GM19372 (cell line): ENCODE measurements at regions not wholly inside any gene's neighbourhood (a gene's known extent, or its start where the extent isn't known, plus 50 kb on each side); places are given as distances from the start of the nearest gene placed in this dataset.

Experiments
- ATAC-seq: cut with Tn5 transposase; IDR thresholded peaks from one replicate; pipeline ENCODE4 v1.9.1; 2021; ENCODE audit warnings: mild to moderate bottlenecking, low read depth, moderate library complexity; ENCODE audit not compliant: unreplicated experiment

DNA sequence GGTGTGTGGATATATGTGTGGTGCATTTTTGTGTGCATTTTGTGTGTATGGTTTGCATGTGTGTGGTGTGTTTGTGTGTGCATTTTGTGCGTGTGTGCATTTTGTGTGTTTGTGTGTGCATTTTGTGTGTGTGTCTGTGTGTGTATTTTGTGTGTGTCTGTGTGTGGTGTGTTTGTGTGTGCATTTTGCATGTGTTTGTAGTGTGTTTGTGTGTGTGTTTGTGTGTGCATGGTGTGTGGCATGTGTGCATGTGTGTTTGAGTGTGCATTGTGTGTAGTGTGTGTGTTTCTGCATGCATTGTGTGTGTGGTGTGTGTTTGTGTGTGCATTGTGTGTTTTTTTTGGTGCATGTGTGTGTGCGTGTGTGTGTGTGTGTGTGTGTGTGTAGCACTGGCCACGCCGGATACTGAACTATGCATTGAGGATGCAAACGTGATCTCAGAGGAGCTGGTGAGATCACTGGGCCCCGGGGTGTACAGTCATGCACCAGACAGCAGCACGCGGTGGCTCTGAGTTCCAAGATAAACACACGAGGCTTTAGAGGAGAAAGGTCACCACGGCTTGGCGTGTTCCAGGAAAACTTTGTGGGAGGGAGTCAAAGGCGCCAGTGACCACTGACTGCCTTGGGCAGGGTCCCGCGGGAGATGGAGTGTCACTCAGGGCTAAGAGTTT is 106.6 kb upstream of the SHH start:
- ATAC-seq: no peak

DNA sequence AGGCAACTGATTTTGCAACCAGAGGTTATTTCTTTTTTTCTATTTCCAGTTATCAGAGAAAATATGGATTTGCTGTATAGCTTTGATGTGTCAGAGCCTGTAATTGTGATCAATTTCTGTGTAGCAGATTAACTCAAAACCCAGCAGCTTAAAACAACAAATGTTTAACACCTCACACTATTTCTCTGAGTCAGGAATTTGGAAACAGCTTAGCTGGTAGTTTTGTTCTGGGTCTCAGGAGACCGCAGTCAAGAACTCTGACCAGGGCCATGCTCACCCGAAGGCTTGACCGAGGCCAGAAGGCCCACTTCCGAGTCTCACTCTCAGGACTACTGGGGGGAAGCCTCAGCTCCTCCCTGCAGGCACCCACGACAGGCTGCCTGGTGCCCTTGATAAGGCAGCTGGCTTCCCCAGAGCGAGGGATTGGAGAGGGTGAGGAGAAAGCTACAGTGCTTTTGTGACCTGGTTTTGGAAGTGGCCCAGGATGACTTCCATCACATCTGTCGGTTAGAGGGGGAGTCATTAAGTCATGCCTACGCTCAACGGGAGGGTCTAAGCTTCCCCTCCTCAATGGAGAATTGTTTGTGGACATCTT is 105.7 kb upstream of the SHH start:
- ATAC-seq: no peak

DNA sequence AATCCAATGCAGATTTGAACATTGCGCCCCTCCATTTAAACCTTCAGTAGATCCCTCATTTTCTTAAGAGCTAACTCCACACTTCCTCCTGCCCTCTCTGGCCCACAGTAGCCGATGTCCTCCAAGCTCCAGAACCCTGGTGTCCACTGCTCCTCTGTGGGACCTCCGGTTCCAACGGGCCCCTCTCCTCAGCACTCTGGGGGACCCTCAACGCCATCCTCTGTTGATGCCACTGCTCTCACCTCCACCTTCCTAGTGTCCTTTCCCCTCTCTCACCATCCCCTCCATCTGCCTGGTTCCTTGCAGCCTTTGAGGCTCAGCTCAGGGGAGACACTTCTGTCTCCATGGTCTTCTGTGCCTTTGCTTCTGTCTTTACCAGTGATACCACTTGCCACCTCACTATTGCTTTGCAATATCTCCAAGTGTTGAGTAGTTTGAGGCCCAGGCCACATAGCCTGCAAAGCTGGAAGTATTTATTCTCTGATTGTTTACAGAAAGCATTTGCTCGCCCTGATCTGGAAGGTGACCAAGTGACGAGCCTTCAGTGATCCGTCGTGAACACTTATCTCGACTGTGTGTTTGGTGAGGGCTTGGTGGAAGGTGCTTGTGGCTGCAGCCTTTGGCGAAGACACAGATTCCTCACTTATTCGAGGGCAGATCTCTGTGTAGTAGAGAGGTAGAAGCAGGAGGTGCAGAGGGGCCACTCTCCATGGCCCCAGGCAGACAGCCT is 104.8 kb upstream of the SHH start:
- no peak for ATAC-seq

DNA sequence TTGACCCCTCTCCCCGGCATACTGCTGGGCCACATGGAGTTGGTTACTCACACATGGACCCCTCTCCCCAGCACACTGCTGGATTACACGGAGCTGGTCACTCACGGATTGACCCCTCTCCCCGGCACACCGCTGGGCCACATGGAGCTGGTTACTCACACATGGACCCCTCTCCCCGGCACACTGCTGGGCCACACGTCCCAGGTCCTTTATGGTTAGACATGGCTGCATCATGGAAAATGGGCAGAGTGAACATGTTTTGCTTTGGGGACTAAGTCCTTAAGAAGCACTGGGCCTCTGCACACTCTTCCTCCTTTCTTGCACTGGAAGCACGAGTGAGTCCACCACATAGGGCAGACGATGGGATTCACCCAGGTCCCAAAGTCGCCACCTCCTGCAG is 102.1 kb upstream of the SHH start:
- no peak for ATAC-seq

DNA sequence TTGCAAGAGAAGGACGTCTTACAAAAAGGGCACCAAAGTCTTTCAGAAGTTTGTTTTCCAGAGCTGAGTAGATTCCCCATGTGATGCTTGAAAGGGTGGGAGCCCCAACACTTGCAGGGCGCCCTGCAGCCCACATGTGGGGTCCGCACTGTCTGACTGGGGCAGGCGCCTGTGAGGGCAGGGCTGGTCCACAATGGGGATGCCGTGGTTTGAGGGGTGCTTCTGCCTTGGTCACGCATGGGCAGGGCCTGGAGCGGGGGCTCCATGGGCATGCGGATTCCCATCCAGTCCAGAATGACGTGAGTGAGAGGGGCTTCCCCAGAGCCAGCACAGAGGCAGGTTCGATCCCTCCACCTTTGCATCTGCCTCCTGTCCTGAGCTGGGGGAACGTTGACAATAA is 101.5 kb upstream of the SHH start:
- no peak for ATAC-seq

DNA sequence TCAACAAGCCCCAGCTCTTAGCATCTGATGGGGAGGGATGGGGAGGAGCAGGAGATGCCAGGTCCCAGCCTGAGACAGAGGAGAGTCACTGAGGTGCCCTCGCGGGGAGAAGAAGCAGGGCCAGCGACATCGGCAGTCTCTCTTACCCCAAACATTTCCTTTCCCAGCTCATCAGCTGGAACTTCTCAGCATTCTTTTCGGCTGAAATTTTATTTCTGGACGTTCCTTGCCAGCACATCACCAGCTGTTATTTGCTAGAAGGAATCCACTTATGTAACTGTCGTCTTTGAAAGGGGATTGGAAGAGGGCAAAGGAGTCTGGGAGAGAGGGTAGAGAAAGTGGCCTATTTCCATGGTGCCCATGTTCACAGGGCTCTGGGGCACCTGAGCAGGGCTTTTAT is 101.0 kb upstream of the SHH start:
- no peak for ATAC-seq

GRCh38 chr7:155911471-155912105 is 99.3 kb upstream of the SHH start:
- ATAC-seq: no peak

GRCh38 chr7:155908385-155908784 is 96.1 kb upstream of the SHH start:
- no peak for ATAC-seq

DNA sequence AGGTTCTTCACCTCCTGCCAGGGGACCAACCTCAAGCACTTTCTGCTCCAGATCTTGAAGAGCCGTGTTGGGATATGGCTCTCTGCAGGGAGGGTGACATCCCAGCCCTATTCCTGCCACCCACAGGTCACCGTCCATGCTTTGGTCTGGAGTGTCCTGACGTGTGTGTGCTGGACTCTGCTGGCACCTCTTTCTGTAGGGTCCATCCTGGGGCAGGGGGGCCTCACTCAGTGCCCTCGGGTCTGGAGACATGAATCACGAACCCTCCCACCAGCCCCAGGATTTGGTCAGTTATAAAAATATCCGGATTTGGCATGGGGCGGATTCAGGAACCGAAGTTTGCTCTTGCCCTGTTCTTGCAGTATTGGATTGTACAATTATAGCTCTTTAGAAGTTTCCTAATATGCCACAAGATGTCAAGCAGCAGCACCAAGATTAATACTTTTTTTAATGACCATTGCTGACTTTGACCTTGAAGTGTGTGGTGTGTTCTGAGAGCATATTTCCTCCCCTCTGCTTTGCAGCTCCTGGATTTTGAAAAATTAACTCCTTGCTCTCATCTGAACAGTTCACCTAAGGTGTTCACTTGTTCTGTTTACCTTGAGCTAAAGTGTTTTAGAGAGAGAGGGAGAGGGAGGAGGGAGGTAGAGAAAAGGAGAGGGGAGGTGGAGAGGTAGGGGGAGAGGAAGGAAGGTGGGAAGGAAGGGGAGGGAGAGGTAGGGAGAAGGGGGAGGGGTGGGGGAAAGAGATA is 95.4 kb upstream of the SHH start:
- no peak for ATAC-seq

DNA sequence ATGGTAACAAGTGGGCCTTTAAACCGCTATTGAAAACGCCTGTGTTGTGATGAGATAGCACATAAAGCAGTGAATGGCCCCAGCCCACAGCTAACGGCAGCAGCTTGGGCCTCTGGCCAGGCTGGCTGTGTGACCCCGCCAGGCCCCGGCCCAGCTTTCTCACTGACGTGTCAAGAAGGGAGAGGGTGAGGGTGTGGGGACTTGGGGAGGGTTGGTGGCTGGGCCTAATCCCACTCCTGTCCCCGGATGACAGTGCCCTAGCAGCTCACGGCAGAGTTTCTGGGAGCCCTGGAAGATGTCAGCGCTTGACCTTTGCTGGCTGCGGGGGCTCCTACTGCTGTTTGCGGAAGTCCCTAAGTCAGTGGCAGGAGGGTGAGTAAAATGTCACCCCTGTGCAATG is 88.9 kb upstream of the SHH start:
- ATAC-seq: no peak

DNA sequence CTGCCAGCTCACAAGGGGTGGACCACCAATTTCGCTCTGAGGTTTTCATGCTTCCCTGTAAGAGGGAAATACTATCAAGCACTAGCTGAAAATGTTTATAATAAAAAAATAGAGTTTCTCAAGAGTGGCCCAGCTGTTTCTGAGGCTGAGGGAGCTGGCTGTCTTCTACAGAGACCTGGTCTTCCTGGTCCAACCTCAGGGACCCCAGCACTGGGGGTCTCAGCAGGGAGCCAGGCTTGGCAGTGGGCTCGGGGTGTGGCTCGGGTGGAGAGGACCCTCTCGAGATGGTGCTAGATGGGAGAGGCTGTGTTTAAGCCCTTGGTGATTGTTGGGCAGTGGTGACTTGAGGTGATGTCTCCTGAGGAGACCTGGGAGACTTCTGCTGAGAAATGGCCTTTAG is 87.3 kb upstream of the SHH start:
- no peak for ATAC-seq

DNA sequence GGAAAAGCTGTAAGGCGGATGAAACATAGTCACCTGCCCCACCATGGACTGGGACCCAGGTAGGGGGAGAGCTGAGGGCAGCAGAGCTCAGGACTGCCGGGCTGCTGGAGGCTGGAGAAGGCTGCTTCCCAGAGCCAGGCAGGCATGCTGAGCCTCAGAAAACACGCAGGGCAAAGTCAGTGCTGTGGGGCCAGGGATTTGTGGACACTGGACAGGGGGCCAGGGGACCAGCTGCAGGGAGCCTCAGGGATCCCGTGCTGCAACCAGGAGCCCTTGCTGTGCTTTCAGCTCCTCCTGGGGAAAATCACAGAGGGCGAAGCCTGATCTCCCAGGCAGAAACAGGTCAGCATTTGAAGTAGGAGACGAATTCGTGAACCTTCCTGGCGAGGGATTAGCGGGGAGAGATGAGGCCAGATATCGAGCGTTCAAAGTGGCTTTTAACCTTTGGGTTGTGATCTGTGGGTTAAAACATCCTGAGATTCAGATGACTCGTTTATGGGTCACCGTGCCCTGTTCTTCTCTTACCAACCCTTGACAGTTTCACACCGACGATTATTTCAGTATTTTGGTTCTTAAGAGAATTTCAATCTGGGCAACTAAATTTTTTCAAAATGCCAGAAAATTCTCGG is 85.6 kb upstream of the SHH start:
- no peak for ATAC-seq

GRCh38 chr7:155896531-155897263 is 84.4 kb upstream of the SHH start:
- no peak for ATAC-seq

DNA sequence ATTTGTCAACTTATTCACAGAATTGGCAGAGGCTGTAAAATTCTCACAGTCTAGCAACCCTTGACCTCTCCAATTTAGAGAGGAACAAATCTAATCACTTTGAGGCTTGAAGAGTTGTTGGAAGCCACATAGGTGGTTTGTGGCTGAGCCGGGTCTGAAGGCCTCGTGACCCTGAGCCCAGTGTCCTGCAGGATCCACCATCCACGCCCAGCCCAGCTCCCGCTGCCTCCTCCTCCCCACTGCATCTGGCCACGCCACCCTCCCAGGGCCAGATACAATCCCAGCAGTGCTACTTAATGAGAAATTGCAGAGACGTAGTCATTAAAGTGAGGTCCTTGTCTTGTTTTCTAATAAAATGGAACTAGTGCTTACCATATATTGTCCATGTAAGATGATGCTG is 81.4 kb upstream of the SHH start:
- no peak for ATAC-seq

DNA sequence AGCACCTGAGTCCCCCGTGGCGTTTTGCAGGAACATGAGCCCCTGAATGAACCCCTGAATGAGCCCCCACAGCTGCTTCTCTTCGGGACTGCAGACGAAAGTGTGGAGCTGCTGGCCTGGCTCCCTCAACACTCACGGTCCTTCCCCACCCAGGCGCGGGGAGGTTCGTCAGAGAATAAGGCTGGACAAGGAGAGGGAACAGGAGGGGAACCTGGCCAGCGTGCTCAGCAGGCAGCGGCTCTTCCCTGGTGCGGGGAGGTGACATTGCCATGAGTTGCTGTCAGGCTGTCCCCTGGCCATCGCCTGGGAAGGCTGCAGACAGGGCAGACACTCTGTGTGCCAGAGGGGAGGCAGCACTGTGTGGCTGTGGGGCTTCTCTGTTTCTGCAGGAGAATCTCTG is 80.9 kb upstream of the SHH start:
- ATAC-seq: no peak

- no peak for ATAC-seq
Observed at GRCh38 chr7:155889636-155890511, 77.6 kb upstream of the SHH start.

- no peak for ATAC-seq
Observed at GRCh38 chr7:155887174-155887525, 74.9 kb upstream of the SHH start.

DNA sequence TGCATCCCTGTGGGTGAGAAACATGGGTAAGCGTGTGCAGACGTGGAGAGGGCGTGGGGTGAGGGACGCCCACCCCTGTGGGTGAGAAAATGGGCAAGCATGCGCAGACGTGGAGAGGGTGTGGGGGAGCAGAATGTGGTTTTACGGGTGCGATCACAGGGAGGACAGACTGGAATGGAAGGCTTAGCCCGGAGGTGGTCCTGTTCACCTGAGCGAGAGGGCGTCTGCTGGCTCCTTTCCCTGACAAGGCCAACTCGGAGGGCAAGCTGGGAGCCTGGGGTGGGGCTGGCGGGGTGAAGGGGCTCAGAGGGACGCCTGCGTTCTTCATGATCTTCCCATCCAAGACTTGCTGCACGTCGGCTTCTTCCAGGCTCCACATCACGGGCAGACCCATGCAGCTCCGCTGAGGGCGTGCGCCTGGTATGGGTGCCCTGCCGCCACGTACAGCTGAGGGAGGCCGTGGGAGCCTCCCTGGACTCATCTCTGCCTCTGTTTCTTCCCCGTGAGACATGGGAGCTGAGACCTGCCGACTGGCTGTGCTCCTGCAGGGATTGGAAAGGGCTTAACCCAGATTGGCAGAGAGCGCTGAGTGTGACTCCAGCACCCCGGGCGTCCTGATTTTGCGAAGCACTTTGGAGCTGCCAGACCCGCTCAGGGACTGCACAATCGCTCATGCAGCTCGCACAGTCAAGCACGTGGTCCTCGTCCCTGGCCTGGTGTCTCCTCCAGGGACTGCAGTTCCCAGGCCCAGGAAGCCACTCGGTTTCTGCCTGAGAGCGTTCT is 74.3 kb upstream of the SHH start:
- no peak for ATAC-seq
